ENCODE measurements at regions not wholly inside any gene's neighbourhood (a gene's known extent, or its start where the extent isn't known, plus 50 kb on each side); places are given as distances from the start of the nearest gene placed in this dataset.

- TF ChIP-seq, protein P1, sequence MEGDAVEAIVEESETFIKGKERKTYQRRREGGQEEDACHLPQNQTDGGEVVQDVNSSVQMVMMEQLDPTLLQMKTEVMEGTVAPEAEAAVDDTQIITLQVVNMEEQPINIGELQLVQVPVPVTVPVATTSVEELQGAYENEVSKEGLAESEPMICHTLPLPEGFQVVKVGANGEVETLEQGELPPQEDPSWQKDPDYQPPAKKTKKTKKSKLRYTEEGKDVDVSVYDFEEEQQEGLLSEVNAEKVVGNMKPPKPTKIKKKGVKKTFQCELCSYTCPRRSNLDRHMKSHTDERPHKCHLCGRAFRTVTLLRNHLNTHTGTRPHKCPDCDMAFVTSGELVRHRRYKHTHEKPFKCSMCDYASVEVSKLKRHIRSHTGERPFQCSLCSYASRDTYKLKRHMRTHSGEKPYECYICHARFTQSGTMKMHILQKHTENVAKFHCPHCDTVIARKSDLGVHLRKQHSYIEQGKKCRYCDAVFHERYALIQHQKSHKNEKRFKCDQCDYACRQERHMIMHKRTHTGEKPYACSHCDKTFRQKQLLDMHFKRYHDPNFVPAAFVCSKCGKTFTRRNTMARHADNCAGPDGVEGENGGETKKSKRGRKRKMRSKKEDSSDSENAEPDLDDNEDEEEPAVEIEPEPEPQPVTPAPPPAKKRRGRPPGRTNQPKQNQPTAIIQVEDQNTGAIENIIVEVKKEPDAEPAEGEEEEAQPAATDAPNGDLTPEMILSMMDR (IDR thresholded peaks at IDR 0.05; ENCODE audit: control insufficient read depth, insufficient read depth, low read depth, low read length, missing control alignments) = no peak
- no peak overlapping the region for H3K4me3 ChIP-seq (ENCODE audit: control insufficient read depth, low read depth, low read length)
- DNase-seq (ENCODE audit: low read depth) = no peak
These were observed 338.2 kb downstream of the NFIB start for GRCh38 chr9:13975611-13976290.

DNA sequence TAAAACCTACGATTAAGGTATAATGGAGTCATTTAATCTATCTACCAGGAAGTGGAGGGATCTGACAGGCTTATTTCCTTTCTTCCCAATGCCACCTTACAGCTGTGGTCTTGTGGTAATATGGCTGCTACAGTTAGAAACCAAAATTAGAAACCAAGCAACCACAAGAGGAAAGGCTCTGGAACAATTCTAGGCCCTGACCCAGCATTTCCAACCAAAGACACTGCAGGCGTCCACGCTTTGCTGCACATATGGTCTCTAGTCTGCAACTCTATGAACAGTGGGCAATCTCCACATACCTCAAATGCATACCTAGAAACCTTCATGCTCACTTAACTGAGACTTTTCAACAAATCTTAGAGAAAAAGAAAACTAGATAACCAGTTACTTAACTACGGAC, 339.1 kb downstream of the NFIB start:
- no peak for DNase-seq (ENCODE audit: low read depth)
- TF ChIP-seq, protein P1 (IDR thresholded peaks at IDR 0.05; ENCODE audit: control insufficient read depth, insufficient read depth, low read depth, low read length, missing control alignments) = no peak
- H3K4me3 ChIP-seq (ENCODE audit: control insufficient read depth, low read depth, low read length) = no peak overlapping the region

DNA sequence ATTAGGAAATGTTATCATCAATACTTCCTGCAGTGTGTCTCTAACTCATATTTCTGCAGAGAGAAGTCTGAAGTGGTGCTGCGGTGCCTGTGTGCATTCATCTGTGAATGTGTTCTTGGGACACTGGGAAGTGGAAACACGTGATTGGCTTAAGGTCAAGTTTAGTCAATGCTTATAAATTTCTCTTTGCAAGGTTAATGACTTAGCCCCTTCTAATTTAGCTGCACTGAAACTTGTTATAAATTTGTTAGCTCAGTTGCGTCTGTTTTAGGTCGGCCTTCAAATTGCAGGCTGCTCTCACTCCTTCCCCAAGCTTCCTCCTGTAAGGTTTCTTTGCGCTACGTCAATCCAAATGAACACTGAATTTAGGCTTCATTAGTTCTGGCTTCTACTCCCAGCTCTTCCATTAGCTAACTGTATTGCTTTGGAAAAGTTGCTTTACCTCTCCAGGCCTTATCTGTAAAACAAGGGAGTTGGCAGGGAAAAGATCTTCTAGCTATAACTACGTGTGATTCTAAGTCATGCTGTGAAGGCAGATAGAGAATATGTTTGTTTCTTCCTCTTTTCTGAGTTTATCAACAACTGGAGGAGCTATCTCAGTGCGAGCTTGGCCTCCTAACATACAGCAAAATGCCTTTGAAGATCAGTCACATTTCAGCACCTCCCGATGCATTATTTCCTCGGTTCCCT, 341.8 kb downstream of the NFIB start:
- no peak overlapping the region for H3K4me3 ChIP-seq (ENCODE audit: control insufficient read depth, low read depth, low read length)
- TF ChIP-seq, protein P1 (IDR thresholded peaks at IDR 0.05; ENCODE audit: control insufficient read depth, insufficient read depth, low read depth, low read length, missing control alignments) = no peak
- no peak for DNase-seq (ENCODE audit: low read depth)

DNA sequence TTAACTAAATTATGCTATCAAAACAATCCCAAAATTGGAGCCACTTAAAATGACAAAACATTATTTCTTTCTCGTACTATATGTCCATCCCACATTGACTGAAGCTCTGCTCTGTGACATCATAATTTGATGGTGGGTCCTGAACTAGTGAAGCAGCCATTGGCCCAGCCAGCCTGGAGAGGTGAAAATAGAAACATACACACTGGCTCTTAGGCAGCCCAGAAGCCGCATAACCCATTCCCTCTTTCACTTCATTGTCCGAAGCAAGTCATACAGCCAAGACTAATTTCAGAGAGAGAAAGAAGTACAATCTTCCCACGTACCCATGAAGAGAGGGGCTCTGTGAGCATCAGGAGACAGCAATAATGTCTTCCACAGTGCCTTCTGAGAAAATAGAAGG, 342.5 kb downstream of the NFIB start:
- no peak overlapping the region for H3K4me3 ChIP-seq (ENCODE audit: control insufficient read depth, low read depth, low read length)
- TF ChIP-seq, protein P1 (IDR thresholded peaks at IDR 0.05; ENCODE audit: control insufficient read depth, insufficient read depth, low read depth, low read length, missing control alignments) = no peak
- no peak for DNase-seq (ENCODE audit: low read depth)

DNA sequence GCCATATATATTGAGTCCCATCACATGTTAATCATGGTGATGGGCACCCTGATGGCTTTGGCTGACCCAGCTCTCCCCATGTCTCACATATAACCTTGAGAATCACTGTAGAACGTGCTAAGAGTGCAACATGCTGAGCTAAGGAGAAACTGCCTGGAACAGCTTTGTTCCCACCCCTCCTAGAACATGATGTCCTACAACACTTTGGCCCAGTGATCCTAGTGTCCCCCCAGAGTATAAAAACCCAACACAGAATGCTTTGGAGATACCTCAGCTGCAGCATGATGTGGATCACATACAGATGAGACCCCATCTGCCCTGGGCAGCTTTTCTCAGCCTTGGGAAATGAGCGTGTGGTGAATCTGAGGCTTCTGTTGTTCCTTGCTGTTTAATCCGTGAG, 343.5 kb downstream of the NFIB start:
- TF ChIP-seq, protein P1 (IDR thresholded peaks at IDR 0.05; ENCODE audit: control insufficient read depth, insufficient read depth, low read depth, low read length, missing control alignments) = no peak
- no peak for DNase-seq (ENCODE audit: low read depth)
- no peak overlapping the region for H3K4me3 ChIP-seq (ENCODE audit: control insufficient read depth, low read depth, low read length)

- no peak overlapping the region for H3K4me3 ChIP-seq (ENCODE audit: control insufficient read depth, low read depth, low read length)
- TF ChIP-seq, protein P1 (IDR thresholded peaks at IDR 0.05; ENCODE audit: control insufficient read depth, insufficient read depth, low read depth, low read length, missing control alignments) = no peak
- no peak for DNase-seq (ENCODE audit: low read depth)
These were observed 343.9 kb downstream of the NFIB start for GRCh38 chr9:13970018-13970417.

Measured in AG09309 (cell line).